Mesenchymal stem cell (in vitro differentiated cells and primary cell): ENCODE measurements at regions not wholly inside any gene's neighbourhood (a gene's known extent, or its start where the extent isn't known, plus 50 kb on each side); places are given as distances from the start of the nearest gene placed in this dataset.
"Not testable (repeated sequence)": the region's sequence is repeated elsewhere in the genome, so short reads cannot be mapped to it uniquely, and the experiment has no call there.

Experiments used
- DNase-seq: peaks from one replicate; pipeline ENCODE4 v3.0.0-alpha.2; 2013
- H2AFZ ChIP-seq: one replicate; pipeline ENCODE4 v1.6.1; 2013; ENCODE audit warnings: low read depth, mild to moderate bottlenecking, control low read depth, inconsistent platforms, low read length, moderate library complexity
- H2AK5ac ChIP-seq: 2 replicates; pipeline ENCODE4 v1.6.1; 2013; ENCODE audit warnings: low read length, moderate library complexity, mild to moderate bottlenecking, inconsistent platforms; ENCODE audit not compliant: severe bottlenecking
- H2BK120ac ChIP-seq: one replicate; pipeline ENCODE4 v1.6.1; 2013; ENCODE audit warnings: low read depth, mild to moderate bottlenecking, inconsistent platforms, low read length, moderate library complexity
- H2BK12ac ChIP-seq, 2 experiments: one replicate each; pipeline ENCODE4 v1.6.1; 2013; ENCODE audit warnings: inconsistent platforms in 2 of 2, low read length in 2 of 2, mild to moderate bottlenecking in 2 of 2, moderate library complexity in 2 of 2, control low read depth in 1 of 2
- H2BK15ac ChIP-seq: one replicate; pipeline ENCODE4 v1.6.1; 2013; ENCODE audit warnings: mild to moderate bottlenecking, low read depth, inconsistent platforms; ENCODE audit not compliant: poor library complexity, severe bottlenecking
- H2BK5ac ChIP-seq: 2 replicates; pipeline ENCODE4 v1.6.1; 2013; ENCODE audit warnings: low read depth, mild to moderate bottlenecking, low read length, control low read depth, inconsistent platforms; ENCODE audit not compliant: poor library complexity, severe bottlenecking
- H3K14ac ChIP-seq, 2 experiments: one replicate each; pipeline ENCODE4 v1.6.1; 2013; ENCODE audit warnings: inconsistent platforms in 2 of 2, low read length in 2 of 2, control low read depth in 1 of 2, mild to moderate bottlenecking in 1 of 2, moderate library complexity in 1 of 2
- H3K18ac ChIP-seq, 2 experiments: one replicate each; pipeline ENCODE4 v1.6.1; 2013; ENCODE audit warnings: inconsistent platforms in 2 of 2, low read length in 2 of 2, control low read depth in 1 of 2, low read depth in 1 of 2, mild to moderate bottlenecking in 1 of 2
- H3K23ac ChIP-seq, 2 experiments: one replicate each; pipeline ENCODE4 v1.6.1; 2013; ENCODE audit warnings: inconsistent platforms in 2 of 2, low read length in 2 of 2, mild to moderate bottlenecking in 2 of 2, moderate library complexity in 2 of 2, control low read depth in 1 of 2
- H3K27ac ChIP-seq: 2 replicates; pipeline ENCODE4 v1.5.1; 2013; ENCODE audit warnings: mild to moderate bottlenecking, moderate library complexity, low read length, control low read depth, inconsistent platforms; ENCODE audit not compliant: poor library complexity, severe bottlenecking
- H3K27me3 ChIP-seq, 2 experiments: 2 replicates each; pipeline versions ENCODE4 v1.6.1 to v1.7.0; 2013; ENCODE audit warnings: low read length in 2 of 2, mild to moderate bottlenecking in 2 of 2, moderate library complexity in 2 of 2, control low read depth in 1 of 2, inconsistent platforms in 1 of 2; ENCODE audit not compliant: control insufficient read depth in 1 of 2, insufficient read depth in 1 of 2
- H3K36me3 ChIP-seq, 2 experiments: 2 replicates each; pipeline versions ENCODE4 v1.6.1 to v1.7.0; 2013; ENCODE audit warnings: low read length in 2 of 2, control low read depth in 1 of 2, inconsistent platforms in 1 of 2, low read depth in 1 of 2, mild to moderate bottlenecking in 1 of 2; ENCODE audit not compliant: insufficient read depth in 2 of 2, control insufficient read depth in 1 of 2
- H3K4ac ChIP-seq, 2 experiments: one replicate each; pipeline ENCODE4 v1.6.1; 2013; ENCODE audit warnings: inconsistent platforms in 2 of 2, low read length in 2 of 2, mild to moderate bottlenecking in 2 of 2, moderate library complexity in 2 of 2, control low read depth in 1 of 2, low read depth in 1 of 2
- H3K4me1 ChIP-seq: 2 replicates; pipeline ENCODE4 v1.6.1; 2013; ENCODE audit warnings: low read depth, low read length, control low read depth; ENCODE audit not compliant: control insufficient read depth, insufficient read depth
- H3K4me2 ChIP-seq: 2 replicates; pipeline ENCODE4 v1.6.1; 2013; ENCODE audit warnings: low read length, mild to moderate bottlenecking, inconsistent platforms; ENCODE audit not compliant: poor library complexity, severe bottlenecking
- H3K4me3 ChIP-seq, 2 experiments: 2 replicates each; pipeline versions ENCODE4 v1.5.1 to v1.7.0; 2013; ENCODE audit warnings: low read length in 2 of 2, mild to moderate bottlenecking in 2 of 2, control low read depth in 1 of 2, low read depth in 1 of 2; ENCODE audit not compliant: insufficient read depth in 1 of 2
- H3K79me1 ChIP-seq: replicated peaks from 2 replicates; pipeline ENCODE4 v1.6.1; 2013; ENCODE audit warnings: mild to moderate bottlenecking, control low read depth, low read length, inconsistent platforms; ENCODE audit not compliant: poor library complexity, severe bottlenecking
- H3K9ac ChIP-seq: 2 replicates; pipeline ENCODE4 v1.7.0; 2013; ENCODE audit warnings: mild to moderate bottlenecking, low read length, moderate library complexity
- H3K9me3 ChIP-seq: 2 replicates; pipeline ENCODE4 v1.7.0; 2013; ENCODE audit warnings: mild to moderate bottlenecking, low read length; ENCODE audit not compliant: control insufficient read depth
- H4K8ac ChIP-seq: one replicate; pipeline ENCODE4 v1.6.1; 2013; ENCODE audit warnings: inconsistent platforms, mild to moderate bottlenecking, low read length, moderate library complexity
- H4K91ac ChIP-seq: one replicate; pipeline ENCODE4 v1.6.1; 2013; ENCODE audit warnings: mild to moderate bottlenecking, low read length, inconsistent platforms
- WGBS: methylation state at CpG from one replicate; pipeline ENCODE4 v1.1.7; 2013; ENCODE audit warnings: mixed read lengths; 5-methylcytosine and 5-hydroxymethylcytosine counted together

DNA sequence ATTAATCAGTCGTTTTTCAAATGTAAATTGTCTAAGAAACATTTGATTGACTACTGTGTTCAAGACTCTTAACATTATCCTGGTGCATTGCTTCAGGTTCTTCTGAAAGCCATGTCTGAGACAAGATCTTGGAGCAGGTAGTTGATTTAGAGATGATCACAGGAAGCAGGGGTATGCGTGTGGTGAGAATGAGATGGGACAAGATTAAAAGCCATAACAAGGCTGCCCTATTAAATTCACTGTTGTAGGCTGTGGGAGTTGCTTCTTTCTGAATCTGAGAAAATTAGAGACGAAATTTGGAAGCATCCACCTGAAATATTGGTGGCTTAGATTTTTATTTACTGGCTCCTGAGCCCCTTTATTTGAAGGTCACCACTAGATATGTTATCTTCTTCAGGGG is 687.4 kb upstream of the SLITRK6 start:
- Histone ChIP-seq H3K27ac (no peak overlapping the region), H4K91ac (no peak overlapping the region), H2BK120ac (no peak overlapping the region), H2BK15ac (no peak overlapping the region), H3K23ac (no peak overlapping the region), H2AK5ac (no peak overlapping the region), H3K18ac (no peak overlapping the region), H2AFZ (no peak overlapping the region), H3K9me3 (no peaks in the 10 kb centered on the region), H3K27me3 (no peaks in the 10 kb centered on the region), H2BK5ac (no peak overlapping the region), H3K4me2 (no peak overlapping the region), H3K4me3 (no peak overlapping the region), H3K14ac (no peak overlapping the region), H4K8ac (no peak overlapping the region), H2BK12ac (no peak overlapping the region), H3K36me3 (no peaks in the 10 kb centered on the region), H3K4ac (no peak overlapping the region), H3K4me1 (no peaks in the 10 kb centered on the region), H3K79me1 (no peaks in the 10 kb centered on the region), H3K9ac (no peak overlapping the region)
- WGBS: 87% methylated on average over 2 of the region's 3 CpGs
- no peak for DNase-seq

DNA sequence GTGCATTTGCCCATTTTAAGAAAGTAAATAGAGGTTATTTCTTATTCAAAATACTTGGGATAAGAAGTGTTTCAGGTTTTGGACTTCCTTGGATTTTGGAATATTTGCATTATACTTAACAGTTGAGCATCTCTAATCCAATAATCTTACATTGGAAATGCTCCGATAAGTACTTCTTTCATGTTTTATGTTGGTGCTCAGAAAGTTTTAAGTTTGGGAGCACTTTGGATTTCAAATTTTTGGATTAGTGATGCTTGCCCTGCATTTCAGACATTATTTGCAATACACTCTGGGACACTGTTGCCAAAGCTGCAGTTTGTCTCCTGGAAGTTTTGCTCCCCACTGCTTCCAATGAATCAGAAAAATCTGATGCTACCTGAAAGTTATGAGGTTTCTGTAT is 691.9 kb upstream of the SLITRK6 start:
- H3K4me3 ChIP-seq: no peak overlapping the region
- H2BK120ac ChIP-seq: no peak overlapping the region
- no peaks in the 10 kb centered on the region for H3K27me3 ChIP-seq
- no peak overlapping the region for H2BK15ac ChIP-seq
- H3K4me1 ChIP-seq: no peaks in the 10 kb centered on the region
- no peak overlapping the region for H3K27ac ChIP-seq
- H2AK5ac ChIP-seq: no peak overlapping the region
- H3K36me3 ChIP-seq: no peaks in the 10 kb centered on the region
- no peak overlapping the region for H3K14ac ChIP-seq
- no peak for DNase-seq
- no peak overlapping the region for H4K8ac ChIP-seq
- H2BK12ac ChIP-seq: no peak overlapping the region
- no peak overlapping the region for H3K9ac ChIP-seq
- H3K23ac ChIP-seq: no peak overlapping the region
- H3K18ac ChIP-seq: no peak overlapping the region
- H4K91ac ChIP-seq: no peak overlapping the region
- no peaks in the 10 kb centered on the region for H3K9me3 ChIP-seq
- no peak overlapping the region for H3K4me2 ChIP-seq
- no peaks in the 10 kb centered on the region for H3K79me1 ChIP-seq
- no peak overlapping the region for H2AFZ ChIP-seq
- H3K4ac ChIP-seq: no peak overlapping the region
- H2BK5ac ChIP-seq: no peak overlapping the region
- WGBS: 100% methylated on average over 1 of the region's 1 CpG

DNA sequence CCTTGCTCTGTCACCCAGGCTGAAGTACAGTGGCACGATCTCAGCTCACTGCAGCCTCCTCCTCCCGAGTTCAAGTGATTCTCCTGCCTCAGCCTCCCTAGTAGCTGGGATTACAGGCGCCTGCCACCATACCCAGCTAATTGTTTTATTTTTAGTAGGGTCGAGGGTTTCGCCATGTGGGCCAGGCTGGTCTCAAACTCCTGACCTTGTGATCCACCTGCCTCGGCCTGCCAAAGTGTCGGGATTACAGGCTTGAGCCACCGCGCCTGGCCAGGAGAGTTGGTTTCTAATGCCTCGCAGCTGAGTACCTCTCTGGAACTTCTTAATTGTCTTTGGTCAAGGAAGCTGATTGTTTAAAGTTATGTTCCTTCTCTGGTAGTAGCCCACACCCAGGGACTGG is 702.7 kb upstream of the SLITRK6 start:
- not testable (repeated sequence) for H3K14ac ChIP-seq, H2BK12ac ChIP-seq, H2BK120ac ChIP-seq, H3K4me3 ChIP-seq, H2AFZ ChIP-seq, H3K23ac ChIP-seq, H3K27ac ChIP-seq, H4K8ac ChIP-seq, H3K79me1 ChIP-seq, H3K9me3 ChIP-seq, H3K4me1 ChIP-seq, H3K9ac ChIP-seq, H3K36me3 ChIP-seq, H3K18ac ChIP-seq, H2AK5ac ChIP-seq, H2BK15ac ChIP-seq, DNase-seq, H3K4ac ChIP-seq, H4K91ac ChIP-seq, H3K4me2 ChIP-seq, H2BK5ac ChIP-seq, H3K27me3 ChIP-seq
- 93% methylated on average over 10 of the region's 10 CpGs for WGBS

DNA sequence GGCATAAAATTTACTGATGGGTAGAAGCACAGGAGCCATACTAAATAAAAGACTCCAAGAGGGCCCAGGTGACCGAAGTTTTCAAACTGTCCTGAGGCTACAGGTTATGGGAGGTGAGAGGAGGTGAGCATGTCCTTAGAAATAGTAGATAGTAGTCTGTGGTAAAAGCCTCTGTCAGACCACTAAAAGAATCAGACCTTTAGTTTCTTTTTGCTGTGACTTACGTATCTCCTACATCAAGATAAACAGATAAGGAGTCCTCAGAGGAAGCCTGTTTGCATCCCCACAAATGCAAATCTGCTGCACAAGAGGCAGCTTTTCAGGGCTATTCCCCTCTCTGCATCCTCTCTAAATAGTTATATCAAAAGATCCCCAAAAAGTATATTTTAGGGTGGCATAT is 711.6 kb upstream of the SLITRK6 start:
- 80% methylated on average over 2 of the region's 2 CpGs for WGBS
- H2BK15ac ChIP-seq: no peak overlapping the region
- no peak overlapping the region for H4K91ac ChIP-seq

More for the DNA sequence above, 711.6 kb upstream of the SLITRK6 start:
- Histone ChIP-seq H4K8ac (no peak overlapping the region), H3K4me3 (no peak overlapping the region), H2BK12ac (no peak overlapping the region), H2AFZ (no peak overlapping the region), H3K27me3 (no peaks in the 10 kb centered on the region), H3K4ac (no peak overlapping the region), H3K14ac (no peak overlapping the region), H2AK5ac (no peak overlapping the region), H3K4me2 (no peak overlapping the region), H3K9me3 (peaks cover 4% of the 10 kb centered on the region), H3K4me1 (no peaks in the 10 kb centered on the region), H3K79me1 (no peaks in the 10 kb centered on the region), H2BK120ac (no peak overlapping the region), H3K23ac (no peak overlapping the region), H3K27ac (no peak overlapping the region), H3K18ac (no peak overlapping the region), H3K9ac (no peak overlapping the region), H2BK5ac (no peak overlapping the region), H3K36me3 (no peaks in the 10 kb centered on the region)
- no peak for DNase-seq
